ENCODE measurements at regions not wholly inside any gene's neighbourhood (a gene's known extent, or its start where the extent isn't known, plus 50 kb on each side); places are given as distances from the start of the nearest gene placed in this dataset.

GRCh38 chr7:156380261-156380660 is 260.3 kb upstream of the RNF32 start:
- no peaks in the 10 kb centered on the region for H3K27me3 ChIP-seq (ENCODE audit: low read length)
- H3K27ac ChIP-seq (ENCODE audit: low read depth, low read length), result no peak overlapping the region
- no peak overlapping the region for H3K4me2 ChIP-seq (ENCODE audit: low read depth, low read length, poor library complexity, severe bottlenecking)
- no peaks in the 10 kb centered on the region for H3K36me3 ChIP-seq (ENCODE audit: low read length)
- no peaks in the 10 kb centered on the region for H4K20me1 ChIP-seq (ENCODE audit: low read depth, low read length)
- no peaks in the 10 kb centered on the region for H3K9me2 ChIP-seq (replicated peaks; ENCODE audit: insufficient read depth, low read length)
- H2AFZ ChIP-seq (ENCODE audit: low read depth, low read length, severe bottlenecking), result no peak overlapping the region
- TF ChIP-seq, protein P1, sequence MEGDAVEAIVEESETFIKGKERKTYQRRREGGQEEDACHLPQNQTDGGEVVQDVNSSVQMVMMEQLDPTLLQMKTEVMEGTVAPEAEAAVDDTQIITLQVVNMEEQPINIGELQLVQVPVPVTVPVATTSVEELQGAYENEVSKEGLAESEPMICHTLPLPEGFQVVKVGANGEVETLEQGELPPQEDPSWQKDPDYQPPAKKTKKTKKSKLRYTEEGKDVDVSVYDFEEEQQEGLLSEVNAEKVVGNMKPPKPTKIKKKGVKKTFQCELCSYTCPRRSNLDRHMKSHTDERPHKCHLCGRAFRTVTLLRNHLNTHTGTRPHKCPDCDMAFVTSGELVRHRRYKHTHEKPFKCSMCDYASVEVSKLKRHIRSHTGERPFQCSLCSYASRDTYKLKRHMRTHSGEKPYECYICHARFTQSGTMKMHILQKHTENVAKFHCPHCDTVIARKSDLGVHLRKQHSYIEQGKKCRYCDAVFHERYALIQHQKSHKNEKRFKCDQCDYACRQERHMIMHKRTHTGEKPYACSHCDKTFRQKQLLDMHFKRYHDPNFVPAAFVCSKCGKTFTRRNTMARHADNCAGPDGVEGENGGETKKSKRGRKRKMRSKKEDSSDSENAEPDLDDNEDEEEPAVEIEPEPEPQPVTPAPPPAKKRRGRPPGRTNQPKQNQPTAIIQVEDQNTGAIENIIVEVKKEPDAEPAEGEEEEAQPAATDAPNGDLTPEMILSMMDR (IDR thresholded peaks at IDR 0.05; ENCODE audit: insufficient read depth, low read length, poor library complexity, severe bottlenecking), result no peak
- no peak for TF ChIP-seq EZH2phosphoT487 (conservative IDR thresholded peaks at IDR 0.05; ENCODE audit: low read length)
- H3F3A ChIP-seq (ENCODE audit: insufficient read depth), result no peaks in the 10 kb centered on the region
- no peak overlapping the region for H3K9ac ChIP-seq (ENCODE audit: low read length)
- H3K4me3 ChIP-seq (ENCODE audit: insufficient read depth, low read length, poor library complexity, severe bottlenecking), result no peak overlapping the region
- no peaks in the 10 kb centered on the region for H3K9me3 ChIP-seq (ENCODE audit: insufficient read depth, low read length)
- no peaks in the 10 kb centered on the region for H3K79me2 ChIP-seq (ENCODE audit: insufficient read depth, low read length)

GRCh38 chr7:156379324-156380070 is 261.1 kb upstream of the RNF32 start:
- Histone ChIP-seq H3K36me3 (ENCODE audit: low read length) (no peaks in the 10 kb centered on the region), H3K9me3 (ENCODE audit: insufficient read depth, low read length) (no peaks in the 10 kb centered on the region), H3K4me3 (ENCODE audit: insufficient read depth, low read length, poor library complexity, severe bottlenecking) (no peak overlapping the region), H4K20me1 (ENCODE audit: low read depth, low read length) (no peaks in the 10 kb centered on the region), H3F3A (ENCODE audit: insufficient read depth) (no peaks in the 10 kb centered on the region), H3K9me2 (replicated peaks; ENCODE audit: insufficient read depth, low read length) (no peaks in the 10 kb centered on the region), H3K27me3 (ENCODE audit: low read length) (no peaks in the 10 kb centered on the region), H2AFZ (ENCODE audit: low read depth, low read length, severe bottlenecking) (no peak overlapping the region), H3K4me2 (ENCODE audit: low read depth, low read length, poor library complexity, severe bottlenecking) (no peak overlapping the region), H3K79me2 (ENCODE audit: insufficient read depth, low read length) (no peaks in the 10 kb centered on the region), H3K27ac (ENCODE audit: low read depth, low read length) (no peak overlapping the region), H3K9ac (ENCODE audit: low read length) (no peak overlapping the region)
- TF ChIP-seq, protein P1 (IDR thresholded peaks at IDR 0.05; ENCODE audit: insufficient read depth, low read length, poor library complexity, severe bottlenecking), result no peak
- TF ChIP-seq EZH2phosphoT487 (conservative IDR thresholded peaks at IDR 0.05; ENCODE audit: low read length), result no peak

DNA sequence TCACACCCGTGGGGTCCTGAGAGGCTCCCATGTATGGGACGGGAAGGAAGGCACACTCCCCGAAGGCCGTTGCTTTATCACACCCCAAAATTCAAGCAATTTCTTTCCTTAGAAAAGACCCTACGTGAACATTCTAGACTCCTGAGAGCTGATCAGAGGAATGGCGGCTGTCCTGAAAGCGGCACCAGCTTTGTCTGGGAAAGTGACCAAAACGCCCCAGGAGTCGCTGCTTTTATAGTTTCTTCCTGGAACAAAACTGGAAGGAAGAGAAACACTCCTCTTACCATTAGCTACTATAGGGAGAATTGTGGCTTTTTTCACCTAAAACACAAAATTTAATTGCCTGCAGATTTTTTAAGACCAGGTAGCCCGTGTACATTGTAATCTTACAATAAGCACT is 261.8 kb upstream of the RNF32 start:
- H3K36me3 ChIP-seq (ENCODE audit: low read length), result no peaks in the 10 kb centered on the region
- H4K20me1 ChIP-seq (ENCODE audit: low read depth, low read length), result no peaks in the 10 kb centered on the region
- no peak overlapping the region for H3K9ac ChIP-seq (ENCODE audit: low read length)
- H3K27me3 ChIP-seq (ENCODE audit: low read length), result no peaks in the 10 kb centered on the region
- no peak overlapping the region for H3K4me2 ChIP-seq (ENCODE audit: low read depth, low read length, poor library complexity, severe bottlenecking)
- no peak overlapping the region for H3K27ac ChIP-seq (ENCODE audit: low read depth, low read length)
- H2AFZ ChIP-seq (ENCODE audit: low read depth, low read length, severe bottlenecking), result no peak overlapping the region
- no peak for TF ChIP-seq EZH2phosphoT487 (conservative IDR thresholded peaks at IDR 0.05; ENCODE audit: low read length)
- TF ChIP-seq, protein P1 (IDR thresholded peaks at IDR 0.05; ENCODE audit: insufficient read depth, low read length, poor library complexity, severe bottlenecking), result no peak
- H3K9me2 ChIP-seq (replicated peaks; ENCODE audit: insufficient read depth, low read length), result no peaks in the 10 kb centered on the region
- H3F3A ChIP-seq (ENCODE audit: insufficient read depth), result no peaks in the 10 kb centered on the region
- no peaks in the 10 kb centered on the region for H3K79me2 ChIP-seq (ENCODE audit: insufficient read depth, low read length)
- H3K4me3 ChIP-seq (ENCODE audit: insufficient read depth, low read length, poor library complexity, severe bottlenecking), result no peak overlapping the region
- H3K9me3 ChIP-seq (ENCODE audit: insufficient read depth, low read length), result no peaks in the 10 kb centered on the region
